ENCODE measurements at regions not wholly inside any gene's neighbourhood (a gene's known extent, or its start where the extent isn't known, plus 50 kb on each side); places are given as distances from the start of the nearest gene placed in this dataset.

DNA sequence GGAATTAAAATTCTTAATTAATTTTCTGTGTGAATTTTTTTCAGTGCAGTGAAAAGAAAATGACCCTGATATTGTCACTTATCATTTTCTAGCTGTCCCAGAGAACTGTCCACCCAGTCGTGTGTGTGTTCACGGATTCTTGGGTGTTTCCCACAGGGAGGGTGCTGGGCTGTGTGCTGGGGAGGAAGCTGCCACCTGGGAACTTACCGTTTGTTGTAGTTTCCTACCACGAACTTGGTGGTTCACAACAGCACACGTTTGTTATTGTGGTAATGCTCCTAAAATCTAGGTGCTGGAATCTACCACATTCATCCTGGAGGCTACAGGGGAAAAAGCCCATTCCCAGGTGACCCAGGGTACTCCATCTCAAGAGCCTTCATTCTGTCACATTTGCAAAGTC lies 276.1 kb downstream of the GLRX3 start:
- no peak for FAIRE-seq

DNA sequence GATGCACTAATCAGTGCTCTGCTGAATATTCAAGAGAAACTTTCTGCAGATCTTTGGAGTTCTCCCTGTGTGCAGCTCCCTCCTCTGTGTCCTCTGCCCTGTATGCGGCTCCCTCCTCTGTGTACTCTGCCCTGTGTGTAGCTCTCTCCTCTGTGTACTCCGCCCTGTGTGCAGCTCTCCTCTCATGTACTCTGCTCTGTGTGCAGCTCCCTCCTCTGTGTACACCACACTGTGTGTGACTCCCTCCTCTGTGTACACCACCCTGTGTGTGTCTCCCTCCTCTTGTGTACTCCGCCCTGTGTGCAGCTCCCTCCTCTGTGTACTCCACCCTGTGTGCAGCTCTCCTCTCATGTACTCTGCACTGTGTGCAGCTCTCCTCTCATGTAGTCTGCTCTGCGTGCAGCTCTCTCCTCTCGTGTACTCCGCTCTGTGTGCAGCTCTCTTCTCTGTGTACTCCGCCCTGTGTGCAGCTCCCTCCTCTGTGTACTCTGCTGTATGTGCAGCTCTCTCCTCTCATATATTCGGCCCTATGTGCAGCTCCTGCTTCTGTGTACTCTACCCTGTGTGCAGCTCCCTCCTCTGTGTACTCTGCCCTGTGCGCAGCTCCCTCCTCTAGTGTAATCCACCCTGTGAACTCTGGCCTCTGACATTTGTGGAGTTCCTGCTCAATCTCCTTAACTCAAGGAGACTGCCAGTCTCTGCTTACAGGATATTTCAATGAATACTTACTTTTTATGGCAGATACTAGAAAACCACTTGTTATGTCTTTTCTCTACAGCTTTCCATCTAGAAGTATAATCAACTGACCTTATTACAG lies 280.4 kb downstream of the GLRX3 start:
- ATAC-seq = no peak
- TF ChIP-seq TP53 (CRISPR knock-in tag; IDR thresholded peaks at IDR 0.05) (no peak), HOXB5 (CRISPR knock-in tag; IDR thresholded peaks at IDR 0.05) (no peak), PHF8 (IDR thresholded peaks at IDR 0.05; ENCODE audit: borderline replicate concordance, low read depth) (no peak), EHF (CRISPR knock-in tag; IDR thresholded peaks at IDR 0.05) (no peak), MAZ (IDR thresholded peaks at IDR 0.05; ENCODE audit: borderline replicate concordance, low read depth, low read length) (no peak), RFX5 (IDR thresholded peaks at IDR 0.05) (no peak), JUNB (IDR thresholded peaks at IDR 0.05) (no peak), ESRRA (IDR thresholded peaks at IDR 0.05; ENCODE audit: borderline replicate concordance, low read length) (no peak), GATA3 (IDR thresholded peaks at IDR 0.05; ENCODE audit: borderline replicate concordance) (no peak), HOXB13 (CRISPR knock-in tag; IDR thresholded peaks at IDR 0.05; ENCODE audit: low read depth) (no peak)
- TF ChIP-seq, protein P1, sequence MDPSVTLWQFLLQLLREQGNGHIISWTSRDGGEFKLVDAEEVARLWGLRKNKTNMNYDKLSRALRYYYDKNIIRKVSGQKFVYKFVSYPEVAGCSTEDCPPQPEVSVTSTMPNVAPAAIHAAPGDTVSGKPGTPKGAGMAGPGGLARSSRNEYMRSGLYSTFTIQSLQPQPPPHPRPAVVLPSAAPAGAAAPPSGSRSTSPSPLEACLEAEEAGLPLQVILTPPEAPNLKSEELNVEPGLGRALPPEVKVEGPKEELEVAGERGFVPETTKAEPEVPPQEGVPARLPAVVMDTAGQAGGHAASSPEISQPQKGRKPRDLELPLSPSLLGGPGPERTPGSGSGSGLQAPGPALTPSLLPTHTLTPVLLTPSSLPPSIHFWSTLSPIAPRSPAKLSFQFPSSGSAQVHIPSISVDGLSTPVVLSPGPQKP (IDR thresholded peaks at IDR 0.05; ENCODE audit: low read depth, low read length) = no peak
- TF ChIP-seq, protein P2, sequence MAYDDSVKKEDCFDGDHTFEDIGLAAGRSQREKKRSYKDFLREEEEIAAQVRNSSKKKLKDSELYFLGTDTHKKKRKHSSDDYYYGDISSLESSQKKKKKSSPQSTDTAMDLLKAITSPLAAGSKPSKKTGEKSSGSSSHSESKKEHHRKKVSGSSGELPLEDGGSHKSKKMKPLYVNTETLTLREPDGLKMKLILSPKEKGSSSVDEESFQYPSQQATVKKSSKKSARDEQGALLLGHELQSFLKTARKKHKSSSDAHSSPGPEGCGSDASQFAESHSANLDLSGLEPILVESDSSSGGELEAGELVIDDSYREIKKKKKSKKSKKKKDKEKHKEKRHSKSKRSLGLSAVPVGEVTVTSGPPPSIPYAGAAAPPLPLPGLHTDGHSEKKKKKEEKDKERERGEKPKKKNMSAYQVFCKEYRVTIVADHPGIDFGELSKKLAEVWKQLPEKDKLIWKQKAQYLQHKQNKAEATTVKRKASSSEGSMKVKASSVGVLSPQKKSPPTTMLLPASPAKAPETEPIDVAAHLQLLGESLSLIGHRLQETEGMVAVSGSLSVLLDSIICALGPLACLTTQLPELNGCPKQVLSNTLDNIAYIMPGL (CRISPR knock-in tag; IDR thresholded peaks at IDR 0.05; ENCODE audit: borderline replicate concordance) = no peak
- no peak for FAIRE-seq

More for the DNA sequence above, 276.1 kb downstream of the GLRX3 start:
- TF ChIP-seq RNF2 (IDR thresholded peaks at IDR 0.05; ENCODE audit: borderline replicate concordance, low read depth) (no peak), ZFP36 (IDR thresholded peaks at IDR 0.05; ENCODE audit: borderline replicate concordance, partially characterized antibody) (no peak), HOXB13 (CRISPR knock-in tag; IDR thresholded peaks at IDR 0.05; ENCODE audit: low read depth) (no peak), FOXS1 (CRISPR knock-in tag; IDR thresholded peaks at IDR 0.05) (no peak), EP300 (IDR thresholded peaks at IDR 0.05) (no peak)
- TF ChIP-seq, protein P3, sequence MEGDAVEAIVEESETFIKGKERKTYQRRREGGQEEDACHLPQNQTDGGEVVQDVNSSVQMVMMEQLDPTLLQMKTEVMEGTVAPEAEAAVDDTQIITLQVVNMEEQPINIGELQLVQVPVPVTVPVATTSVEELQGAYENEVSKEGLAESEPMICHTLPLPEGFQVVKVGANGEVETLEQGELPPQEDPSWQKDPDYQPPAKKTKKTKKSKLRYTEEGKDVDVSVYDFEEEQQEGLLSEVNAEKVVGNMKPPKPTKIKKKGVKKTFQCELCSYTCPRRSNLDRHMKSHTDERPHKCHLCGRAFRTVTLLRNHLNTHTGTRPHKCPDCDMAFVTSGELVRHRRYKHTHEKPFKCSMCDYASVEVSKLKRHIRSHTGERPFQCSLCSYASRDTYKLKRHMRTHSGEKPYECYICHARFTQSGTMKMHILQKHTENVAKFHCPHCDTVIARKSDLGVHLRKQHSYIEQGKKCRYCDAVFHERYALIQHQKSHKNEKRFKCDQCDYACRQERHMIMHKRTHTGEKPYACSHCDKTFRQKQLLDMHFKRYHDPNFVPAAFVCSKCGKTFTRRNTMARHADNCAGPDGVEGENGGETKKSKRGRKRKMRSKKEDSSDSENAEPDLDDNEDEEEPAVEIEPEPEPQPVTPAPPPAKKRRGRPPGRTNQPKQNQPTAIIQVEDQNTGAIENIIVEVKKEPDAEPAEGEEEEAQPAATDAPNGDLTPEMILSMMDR (IDR thresholded peaks at IDR 0.05) = no peak
- TF ChIP-seq, protein P4, sequence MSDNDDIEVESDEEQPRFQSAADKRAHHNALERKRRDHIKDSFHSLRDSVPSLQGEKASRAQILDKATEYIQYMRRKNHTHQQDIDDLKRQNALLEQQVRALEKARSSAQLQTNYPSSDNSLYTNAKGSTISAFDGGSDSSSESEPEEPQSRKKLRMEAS (IDR thresholded peaks at IDR 0.05) = no peak
- TF ChIP-seq, protein P5, sequence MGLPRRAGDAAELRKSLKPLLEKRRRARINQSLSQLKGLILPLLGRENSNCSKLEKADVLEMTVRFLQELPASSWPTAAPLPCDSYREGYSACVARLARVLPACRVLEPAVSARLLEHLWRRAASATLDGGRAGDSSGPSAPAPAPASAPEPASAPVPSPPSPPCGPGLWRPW (IDR thresholded peaks at IDR 0.05) = no peak
- WGBS (ENCODE audit: missing lambda C conversion rate) = 0% methylated on average over 5 of the region's 5 CpGs
- H3K27ac ChIP-seq = no peak overlapping the region
- no peak overlapping the region for H3K4me3 ChIP-seq
- H3K4me2 ChIP-seq = no peak overlapping the region
- DNase-seq (ENCODE audit: low read depth in 1 of 2, low spot score in 1 of 2) (no peak), ATAC-seq (no peak)
- ChIA-PET CTCF (no interaction called here), POLR2A (no interaction called here)
- H3K9me3 ChIP-seq = no peaks in the 10 kb centered on the region; the same call in 2 of the 3 replicates
- H3K4me1 ChIP-seq = no peaks in the 10 kb centered on the region

More for the DNA sequence above, 280.4 kb downstream of the GLRX3 start:
- Histone ChIP-seq H3K4me2 (no peak overlapping the region), H3K4me3 (no peak overlapping the region), H3K27ac (no peak overlapping the region), H3K9me3 (no peaks in the 10 kb centered on the region), H3K4me1 (no peaks in the 10 kb centered on the region)
- ChIA-PET POLR2A (no interaction called here), CTCF (no interaction called here)
- WGBS (ENCODE audit: missing lambda C conversion rate) = 16% methylated on average over 9 of the region's 9 CpGs
- DNase-seq (ENCODE audit: low read depth in 1 of 2, low spot score in 1 of 2) = no peak

Data from A549 (cell line).